ENCODE measurements at regions not wholly inside any gene's neighbourhood (a gene's known extent, or its start where the extent isn't known, plus 50 kb on each side); places are given as distances from the start of the nearest gene placed in this dataset.

DNA sequence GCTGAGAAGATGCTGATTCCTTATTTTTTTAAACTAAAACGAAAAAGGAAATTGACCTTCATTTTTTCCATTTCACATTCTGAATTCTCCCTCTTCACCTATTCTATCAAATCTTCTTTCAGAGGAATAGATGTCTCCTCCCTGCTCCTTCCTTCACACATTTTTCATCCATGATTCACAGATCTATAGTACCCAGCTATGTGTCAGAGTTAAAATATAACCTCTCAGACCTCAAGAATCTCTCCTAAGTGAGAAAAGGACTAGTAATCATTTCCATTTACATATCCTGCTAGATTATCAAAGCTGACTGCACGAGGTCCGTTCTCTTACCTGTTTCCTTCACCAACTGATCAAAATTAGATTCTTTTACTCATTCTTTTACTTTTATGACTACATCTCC is 1297.6 kb upstream of the ALCAM start:
- H3K27ac ChIP-seq (ENCODE audit: low read length): no peak overlapping the region
- H3K79me2 ChIP-seq (ENCODE audit: low read length): no peaks in the 10 kb centered on the region
- no peaks in the 10 kb centered on the region for H3F3A ChIP-seq (ENCODE audit: insufficient read depth, low read length)
- no peaks in the 10 kb centered on the region for H4K20me1 ChIP-seq (ENCODE audit: insufficient read depth, low read length)
- H3K4me2 ChIP-seq (ENCODE audit: low read depth, low read length): no peak overlapping the region
- no peak overlapping the region for H2AFZ ChIP-seq (ENCODE audit: low read length)
- TF ChIP-seq, protein P1, sequence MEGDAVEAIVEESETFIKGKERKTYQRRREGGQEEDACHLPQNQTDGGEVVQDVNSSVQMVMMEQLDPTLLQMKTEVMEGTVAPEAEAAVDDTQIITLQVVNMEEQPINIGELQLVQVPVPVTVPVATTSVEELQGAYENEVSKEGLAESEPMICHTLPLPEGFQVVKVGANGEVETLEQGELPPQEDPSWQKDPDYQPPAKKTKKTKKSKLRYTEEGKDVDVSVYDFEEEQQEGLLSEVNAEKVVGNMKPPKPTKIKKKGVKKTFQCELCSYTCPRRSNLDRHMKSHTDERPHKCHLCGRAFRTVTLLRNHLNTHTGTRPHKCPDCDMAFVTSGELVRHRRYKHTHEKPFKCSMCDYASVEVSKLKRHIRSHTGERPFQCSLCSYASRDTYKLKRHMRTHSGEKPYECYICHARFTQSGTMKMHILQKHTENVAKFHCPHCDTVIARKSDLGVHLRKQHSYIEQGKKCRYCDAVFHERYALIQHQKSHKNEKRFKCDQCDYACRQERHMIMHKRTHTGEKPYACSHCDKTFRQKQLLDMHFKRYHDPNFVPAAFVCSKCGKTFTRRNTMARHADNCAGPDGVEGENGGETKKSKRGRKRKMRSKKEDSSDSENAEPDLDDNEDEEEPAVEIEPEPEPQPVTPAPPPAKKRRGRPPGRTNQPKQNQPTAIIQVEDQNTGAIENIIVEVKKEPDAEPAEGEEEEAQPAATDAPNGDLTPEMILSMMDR (IDR thresholded peaks at IDR 0.05; ENCODE audit: low read length): no peak
- TF ChIP-seq EZH2 (optimal IDR thresholded peaks at IDR 0.05; ENCODE audit: low read depth, low read length) (no peak), EZH2phosphoT487 (IDR thresholded peaks at IDR 0.05; ENCODE audit: low read length) (no peak)
- H3K4me3 ChIP-seq (ENCODE audit: low read length): no peak overlapping the region
- H3K9me2 ChIP-seq (replicated peaks; ENCODE audit: insufficient read depth, low read length): no peaks in the 10 kb centered on the region
- H3K27me3 ChIP-seq (replicated peaks; ENCODE audit: insufficient read depth, low read length): no peaks in the 10 kb centered on the region
- no peaks in the 10 kb centered on the region for H3K4me1 ChIP-seq (ENCODE audit: low read length)
- H3K36me3 ChIP-seq (replicated peaks; ENCODE audit: insufficient read depth, low read length): no peaks in the 10 kb centered on the region
- H3K9ac ChIP-seq (ENCODE audit: low read length): no peak overlapping the region
- no peak for DNase-seq
- H3K9me3 ChIP-seq (replicated peaks; ENCODE audit: insufficient read depth, low read length): no peaks in the 10 kb centered on the region

DNA sequence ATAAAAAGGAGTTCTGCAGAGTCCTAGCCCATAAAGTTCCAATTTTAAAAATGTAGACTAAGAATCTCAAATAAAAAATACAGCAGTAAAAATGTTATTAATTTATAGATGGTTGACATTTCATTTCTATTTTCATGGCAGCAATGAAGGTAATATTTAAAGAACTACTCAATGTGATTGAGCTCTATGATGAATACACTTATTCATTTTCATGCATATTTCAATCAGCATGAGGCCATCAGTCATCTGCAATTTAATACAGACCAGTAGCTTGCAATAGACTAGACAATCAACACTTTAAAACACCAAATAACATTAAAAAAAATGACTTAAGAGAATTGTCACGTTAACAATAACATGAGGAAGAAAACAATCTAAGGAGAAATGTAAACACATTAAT is 1295.8 kb upstream of the ALCAM start:
- TF ChIP-seq, protein P1 (IDR thresholded peaks at IDR 0.05; ENCODE audit: low read length): no peak
- TF ChIP-seq EZH2 (optimal IDR thresholded peaks at IDR 0.05; ENCODE audit: low read depth, low read length) (no peak), EZH2phosphoT487 (IDR thresholded peaks at IDR 0.05; ENCODE audit: low read length) (no peak)
- no peaks in the 10 kb centered on the region for H3F3A ChIP-seq (ENCODE audit: insufficient read depth, low read length)
- DNase-seq: no peak

DNA sequence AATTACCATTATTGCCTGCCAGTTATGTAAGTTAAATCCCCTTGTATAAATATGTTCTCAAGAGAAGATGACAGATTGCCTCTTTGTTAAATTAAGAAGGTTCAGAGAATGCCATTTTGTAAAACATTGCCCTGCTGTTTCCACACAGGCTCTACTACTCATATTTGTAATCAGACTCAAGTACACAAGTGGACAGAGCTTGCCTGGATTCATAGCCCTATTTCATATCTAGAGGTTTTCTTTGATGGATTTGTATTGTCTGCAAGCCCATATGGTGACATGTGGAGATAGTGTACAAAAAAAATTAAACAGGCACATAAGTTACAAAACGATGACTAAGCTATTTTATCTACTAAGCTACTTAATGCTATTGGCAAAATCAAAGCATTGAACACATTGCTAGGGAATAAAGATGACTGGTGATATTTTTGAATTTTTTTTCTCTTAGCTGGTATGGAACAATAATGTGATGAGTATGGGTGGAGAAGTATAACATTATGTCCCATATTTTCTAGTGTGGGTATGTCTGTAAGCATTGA is 1286.6 kb upstream of the ALCAM start:
- no peak overlapping the region for H3K9ac ChIP-seq (ENCODE audit: low read length)
- H3K4me3 ChIP-seq (ENCODE audit: low read length): no peak overlapping the region
- no peaks in the 10 kb centered on the region for H3K9me2 ChIP-seq (replicated peaks; ENCODE audit: insufficient read depth, low read length)
- no peaks in the 10 kb centered on the region for H3K36me3 ChIP-seq (replicated peaks; ENCODE audit: insufficient read depth, low read length)
- no peak overlapping the region for H3K4me2 ChIP-seq (ENCODE audit: low read depth, low read length)
- H2AFZ ChIP-seq (ENCODE audit: low read length): no peak overlapping the region
- H3K9me3 ChIP-seq (replicated peaks; ENCODE audit: insufficient read depth, low read length): no peaks in the 10 kb centered on the region
- no peaks in the 10 kb centered on the region for H3F3A ChIP-seq (ENCODE audit: insufficient read depth, low read length)
- TF ChIP-seq EZH2phosphoT487 (IDR thresholded peaks at IDR 0.05; ENCODE audit: low read length) (no peak), EZH2 (optimal IDR thresholded peaks at IDR 0.05; ENCODE audit: low read depth, low read length) (no peak)
- TF ChIP-seq, protein P1 (IDR thresholded peaks at IDR 0.05; ENCODE audit: low read length): no peak
- no peak for DNase-seq
- H4K20me1 ChIP-seq (ENCODE audit: insufficient read depth, low read length): no peaks in the 10 kb centered on the region
- no peaks in the 10 kb centered on the region for H3K27me3 ChIP-seq (replicated peaks; ENCODE audit: insufficient read depth, low read length)
- no peaks in the 10 kb centered on the region for H3K4me1 ChIP-seq (ENCODE audit: low read length)
- no peaks in the 10 kb centered on the region for H3K79me2 ChIP-seq (ENCODE audit: low read length)
- no peak overlapping the region for H3K27ac ChIP-seq (ENCODE audit: low read length)

More for the DNA sequence above, 1295.8 kb upstream of the ALCAM start:
- no peak overlapping the region for H3K9ac ChIP-seq (ENCODE audit: low read length)
- H3K27me3 ChIP-seq (replicated peaks; ENCODE audit: insufficient read depth, low read length): no peaks in the 10 kb centered on the region
- H3K36me3 ChIP-seq (replicated peaks; ENCODE audit: insufficient read depth, low read length): no peaks in the 10 kb centered on the region
- H3K4me3 ChIP-seq (ENCODE audit: low read length): no peak overlapping the region
- no peak overlapping the region for H3K4me2 ChIP-seq (ENCODE audit: low read depth, low read length)
- H3K27ac ChIP-seq (ENCODE audit: low read length): no peak overlapping the region
- H3K9me3 ChIP-seq (replicated peaks; ENCODE audit: insufficient read depth, low read length): no peaks in the 10 kb centered on the region
- no peaks in the 10 kb centered on the region for H3K4me1 ChIP-seq (ENCODE audit: low read length)
- no peaks in the 10 kb centered on the region for H3K9me2 ChIP-seq (replicated peaks; ENCODE audit: insufficient read depth, low read length)
- H4K20me1 ChIP-seq (ENCODE audit: insufficient read depth, low read length): no peaks in the 10 kb centered on the region
- no peaks in the 10 kb centered on the region for H3K79me2 ChIP-seq (ENCODE audit: low read length)
- no peak overlapping the region for H2AFZ ChIP-seq (ENCODE audit: low read length)

Data from MM.1S (cell line).